SK-N-SH (cell line): ENCODE measurements at regions not wholly inside any gene's neighbourhood (a gene's known extent, or its start where the extent isn't known, plus 50 kb on each side); places are given as distances from the start of the nearest gene placed in this dataset.

ENCODE experiments used
- CTCF ChIP-seq: fragments of 200-600 bp; sonication (generic); IDR thresholded peaks from 2 replicates; pipeline ENCODE4 v1.6.1; 2017; ENCODE audit warnings: antibody characterized with exemption, mild to moderate bottlenecking, moderate library complexity
- ELF1 ChIP-seq: IDR thresholded peaks from 2 replicates; pipeline ENCODE4 v1.4.0; 2012
- FOSL2 ChIP-seq: IDR thresholded peaks from 2 replicates; pipeline ENCODE4 v1.4.0; 2012; ENCODE audit warnings: low read depth, mild to moderate bottlenecking, moderate library complexity, borderline replicate concordance

GRCh38 chr12:32946504-32947131 is 50.0 kb upstream of the PKP2 start (continued):
- TF ChIP-seq CTCF (no peak), ELF1 (no peak), FOSL2 (no peak)
- TF ChIP-seq, all 33 proteins: peak for 0
